Naive thymus-derived CD4-positive, alpha-beta T cell (primary cell): ENCODE measurements at regions not wholly inside any gene's neighbourhood (a gene's known extent, or its start where the extent isn't known, plus 50 kb on each side); places are given as distances from the start of the nearest gene placed in this dataset.

ENCODE experiments used
- ATAC-seq: fragments of 150-1000 bp; cut with Tn5 transposase; 2 replicates; pipeline ENCODE4 v1.10.0; 2021; ENCODE audit warnings: mild to moderate bottlenecking, moderate library complexity
- CTCF ChIA-PET: fragments of 350-600 bp; sonication (Branson Sonifier 250); formaldehyde crosslinking; loops from one replicate; lab custom pipeline; 2021; ENCODE audit warnings: antibody characterized with exemption; lab: Charles Lee
- POLR2A ChIA-PET: fragments of 350-600 bp; sonication (Branson Sonifier 250); formaldehyde crosslinking; loops from one replicate; lab custom pipeline; 2021; ENCODE audit warnings: antibody characterized with exemption, inconsistent platforms; lab: Charles Lee
- DNase-seq, 9 donors: peaks; one replicate each; pipeline versions ENCODE4 v3.0.0 to v3.0.0-alpha.2; 2020 to 2022; ENCODE audit warnings: mixed read lengths in 1 of 9
- H3K27ac ChIP-seq: one replicate; pipeline ENCODE4 v1.7.0; 2013; ENCODE audit warnings: mild to moderate bottlenecking, low read depth, low read length, moderate library complexity
- H3K27me3 ChIP-seq, 2 donors: one replicate each; pipeline ENCODE4 v1.7.0; 2013; ENCODE audit warnings: low read length in 2 of 2, mild to moderate bottlenecking in 2 of 2, moderate library complexity in 2 of 2; ENCODE audit not compliant: control insufficient read depth in 2 of 2, insufficient read depth in 2 of 2
- H3K36me3 ChIP-seq, 3 experiments: 1 replicate in 2 of 3; 2 replicates in 1 of 3; pipeline ENCODE4 v1.7.0; 2013; ENCODE audit warnings: low read length in 3 of 3, mild to moderate bottlenecking in 3 of 3, moderate library complexity in 1 of 3; ENCODE audit not compliant: insufficient read depth in 3 of 3, control insufficient read depth in 2 of 3
- H3K4me1 ChIP-seq, 2 donors: one replicate each; pipeline ENCODE4 v1.7.0; 2013; ENCODE audit warnings: low read length in 2 of 2, mild to moderate bottlenecking in 2 of 2, moderate library complexity in 1 of 2; ENCODE audit not compliant: control insufficient read depth in 2 of 2, insufficient read depth in 2 of 2
- H3K4me3 ChIP-seq: 2 replicates; pipeline ENCODE4 v1.7.0; 2013; ENCODE audit warnings: mild to moderate bottlenecking, low read length
- H3K9me3 ChIP-seq, 3 experiments: 1 replicate in 2 of 3; 2 replicates in 1 of 3; pipeline ENCODE4 v1.7.0; 2013; ENCODE audit warnings: low read length in 3 of 3; ENCODE audit not compliant: control insufficient read depth in 2 of 3
- H3K27ac Mint-ChIP-seq, 9 donors: one replicate each; pipeline ENCODE4 v1.8.0; 2020 to 2022; ENCODE audit warnings: mixed read lengths in 9 of 9, mild to moderate bottlenecking in 8 of 9, moderate library complexity in 5 of 9, inconsistent platforms in 2 of 9
- H3K27me3 Mint-ChIP-seq, 5 donors: one replicate each; pipeline ENCODE4 v1.8.0; 2021 to 2022; ENCODE audit warnings: mixed read lengths in 5 of 5, mild to moderate bottlenecking in 1 of 5
- H3K36me3 Mint-ChIP-seq, 5 donors: one replicate each; pipeline ENCODE4 v1.8.0; 2020 to 2022; ENCODE audit warnings: mixed read lengths in 5 of 5, mild to moderate bottlenecking in 3 of 5, inconsistent platforms in 1 of 5
- H3K4me1 Mint-ChIP-seq, 7 donors: one replicate each; pipeline ENCODE4 v1.8.0; 2020 to 2022; ENCODE audit warnings: mixed read lengths in 7 of 7, mild to moderate bottlenecking in 3 of 7, inconsistent platforms in 1 of 7
- H3K4me3 Mint-ChIP-seq, 10 donors: one replicate each; pipeline ENCODE4 v1.8.0; 2020 to 2022; ENCODE audit warnings: mild to moderate bottlenecking in 10 of 10, mixed read lengths in 10 of 10, moderate library complexity in 6 of 10, inconsistent platforms in 2 of 10
- H3K9me3 Mint-ChIP-seq, 11 donors: one replicate each; pipeline ENCODE4 v1.8.0; 2020 to 2022; ENCODE audit warnings: mixed read lengths in 11 of 11, mild to moderate bottlenecking in 4 of 11, inconsistent platforms in 1 of 11, moderate library complexity in 1 of 11
- intact Hi-C, 2 donors: fragments of 100-400 bp; cut with micrococcal nuclease; formaldehyde crosslinking; loops; one replicate each; pipeline ENCODE4 v1.15.1; 2023

- Histone ChIP-seq H3K27ac (no peak overlapping the region), H3K4me1 (no peaks in the 10 kb centered on the region), H3K27me3 (no peaks in the 10 kb centered on the region), H3K4me3 (no peak overlapping the region), H3K9me3 (peaks cover 0 to 9% (median 0%) of the 10 kb centered on the region in 3 experiments), H3K36me3 (no peaks in the 10 kb centered on the region)
- peaks cover 0 to 9% (median 3%) of the 10 kb centered on the region in 5 donors for H3K36me3 Mint-ChIP-seq
- ATAC-seq (no peak), DNase-seq (no peak)
- H3K9me3 Mint-ChIP-seq, result peaks cover 7 to 54% (median 28%) of the 10 kb centered on the region in 11 donors
- no peaks in the 10 kb centered on the region for H3K4me1 Mint-ChIP-seq
- no peaks in the 10 kb centered on the region for H3K27me3 Mint-ChIP-seq
- intact Hi-C loops, result no loop called here
- ChIA-PET CTCF (no interaction called here), POLR2A (no interaction called here)
- H3K27ac Mint-ChIP-seq, result no peak overlapping the region
- H3K4me3 Mint-ChIP-seq, result no peak overlapping the region
Observed at GRCh38 chr7:63025815-63026214, 972.8 kb upstream of the ZNF722 start.

- no peak for ATAC-seq
- Mint-ChIP-seq H3K27ac (no peak overlapping the region), H3K36me3 (peaks cover 0 to 14% (median 3%) of the 10 kb centered on the region in 5 donors), H3K9me3 (peaks cover 7 to 62% (median 32%) of the 10 kb centered on the region in 11 donors), H3K27me3 (no peaks in the 10 kb centered on the region), H3K4me1 (no peaks in the 10 kb centered on the region), H3K4me3 (no peak overlapping the region)
- intact Hi-C loops, result no loop called here
- no peaks in the 10 kb centered on the region for H3K4me1 ChIP-seq
- ChIA-PET CTCF (no interaction called here), POLR2A (no interaction called here)
- H3K27ac ChIP-seq, result no peak overlapping the region
- DNase-seq, result no peak
- H3K4me3 ChIP-seq, result no peak overlapping the region
- no peaks in the 10 kb centered on the region for H3K36me3 ChIP-seq
- no peaks in the 10 kb centered on the region for H3K27me3 ChIP-seq
- H3K9me3 ChIP-seq, result peaks cover 0 to 13% (median 0%) of the 10 kb centered on the region in 3 experiments
Observed at GRCh38 chr7:63027075-63027474, 971.6 kb upstream of the ZNF722 start.

GRCh38 chr7:63028376-63029206 is 970.1 kb upstream of the ZNF722 start:
- H3K27me3 Mint-ChIP-seq, result no peaks in the 10 kb centered on the region
- peaks cover 0 to 11% (median 3%) of the 10 kb centered on the region in 5 donors for H3K36me3 Mint-ChIP-seq
- POLR2A ChIA-PET, result no interaction called here
- Histone ChIP-seq H3K27me3 (no peaks in the 10 kb centered on the region), H3K4me1 (no peaks in the 10 kb centered on the region), H3K9me3 (peaks cover 0 to 15% (median 0%) of the 10 kb centered on the region in 3 experiments), H3K4me3 (no peak overlapping the region), H3K27ac (no peak overlapping the region), H3K36me3 (no peaks in the 10 kb centered on the region)
- no peak for DNase-seq
- intact Hi-C loops, result no loop called here
- no peaks in the 10 kb centered on the region for H3K4me1 Mint-ChIP-seq
- H3K9me3 Mint-ChIP-seq, result peaks cover 7 to 66% (median 30%) of the 10 kb centered on the region in 11 donors
- ATAC-seq, result no peak
- no peak overlapping the region for H3K4me3 Mint-ChIP-seq
- CTCF ChIA-PET, result no interaction called here
- H3K27ac Mint-ChIP-seq, result no peak overlapping the region

- H3K27me3 Mint-ChIP-seq, result no peaks in the 10 kb centered on the region
- POLR2A ChIA-PET, result no interaction called here
- H3K9me3 ChIP-seq, result peaks cover 0 to 18% (median 0%) of the 10 kb centered on the region in 3 experiments
- H3K27me3 ChIP-seq, result no peaks in the 10 kb centered on the region
- H3K9me3 Mint-ChIP-seq, result peaks cover 8 to 67% (median 32%) of the 10 kb centered on the region in 11 donors
- no peak for DNase-seq
- intact Hi-C loops, result no loop called here
- H3K4me1 Mint-ChIP-seq, result no peaks in the 10 kb centered on the region
- peaks cover 0 to 11% (median 3%) of the 10 kb centered on the region in 5 donors for H3K36me3 Mint-ChIP-seq
- H3K4me1 ChIP-seq, result no peaks in the 10 kb centered on the region
- no peak overlapping the region for H3K4me3 ChIP-seq
- H3K27ac Mint-ChIP-seq, result no peak overlapping the region
- no peaks in the 10 kb centered on the region for H3K36me3 ChIP-seq
- CTCF ChIA-PET, result no interaction called here
- H3K4me3 Mint-ChIP-seq, result no peak overlapping the region
- ATAC-seq, result no peak
- no peak overlapping the region for H3K27ac ChIP-seq
Observed at GRCh38 chr7:63029207-63029522, 969.5 kb upstream of the ZNF722 start.

GRCh38 chr7:63030061-63030460 is 968.6 kb upstream of the ZNF722 start:
- peaks cover 0 to 5% (median 3%) of the 10 kb centered on the region in 5 donors for H3K36me3 Mint-ChIP-seq
- no peak overlapping the region for H3K4me3 Mint-ChIP-seq
- H3K9me3 Mint-ChIP-seq, result peaks cover 5 to 59% (median 27%) of the 10 kb centered on the region in 11 donors

GRCh38 chr7:63031838-63032436 is 966.7 kb upstream of the ZNF722 start:
- H3K9me3 Mint-ChIP-seq, result peaks cover 7 to 66% (median 26%) of the 10 kb centered on the region in 11 donors
- Histone ChIP-seq H3K36me3 (no peaks in the 10 kb centered on the region), H3K4me1 (no peaks in the 10 kb centered on the region), H3K27ac (no peak overlapping the region), H3K27me3 (no peaks in the 10 kb centered on the region), H3K4me3 (no peak overlapping the region), H3K9me3 (peaks cover 0 to 19% (median 0%) of the 10 kb centered on the region in 3 experiments)
- CTCF ChIA-PET, result no interaction called here
- DNase-seq, result no peak
- no peaks in the 10 kb centered on the region for H3K27me3 Mint-ChIP-seq
- intact Hi-C loops, result no loop called here
- ATAC-seq, result no peak
- no peak overlapping the region for H3K4me3 Mint-ChIP-seq
- no peak overlapping the region for H3K27ac Mint-ChIP-seq
- peaks cover 0 to 5% (median 3%) of the 10 kb centered on the region in 5 donors for H3K36me3 Mint-ChIP-seq
- POLR2A ChIA-PET, result no interaction called here
- no peaks in the 10 kb centered on the region for H3K4me1 Mint-ChIP-seq

More at GRCh38 chr7:63030061-63030460, 968.6 kb upstream of the ZNF722 start:
- Histone ChIP-seq H3K27me3 (no peaks in the 10 kb centered on the region), H3K4me3 (no peak overlapping the region), H3K36me3 (no peaks in the 10 kb centered on the region), H3K9me3 (peaks cover 0 to 19% (median 0%) of the 10 kb centered on the region in 3 experiments), H3K27ac (no peak overlapping the region), H3K4me1 (no peaks in the 10 kb centered on the region)
- no peak for ATAC-seq
- Mint-ChIP-seq H3K4me1 (no peaks in the 10 kb centered on the region), H3K27ac (no peak overlapping the region), H3K27me3 (no peaks in the 10 kb centered on the region)
- intact Hi-C loops, result no loop called here
- CTCF ChIA-PET, result no interaction called here
- POLR2A ChIA-PET, result no interaction called here
- no peak for DNase-seq
